PC-3 (cell line): ENCODE measurements at regions not wholly inside any gene's neighbourhood (a gene's known extent, or its start where the extent isn't known, plus 50 kb on each side); places are given as distances from the start of the nearest gene placed in this dataset.

Source experiments
- CTCF ChIP-seq: fragments of 300-600 bp; sonication (generic); conservative IDR thresholded peaks from 2 replicates; pipeline ENCODE4 v1.5.1; 2017; ENCODE audit warnings: antibody characterized with exemption, low read depth, mild to moderate bottlenecking, low read length
- EZH2phosphoT487 ChIP-seq: fragments of 300-600 bp; sonication (generic); IDR thresholded peaks from 2 replicates; pipeline ENCODE4 v1.6.1; 2018; ENCODE audit warnings: mild to moderate bottlenecking, antibody characterized with exemption, low read length, borderline replicate concordance

- TF ChIP-seq CTCF (no peak), EZH2phosphoT487 (no peak)
Measured at GRCh38 chr3:59473636-59474035, 423.8 kb upstream of the CFAP20DC start.
